ENCODE measurements at regions not wholly inside any gene's neighbourhood (a gene's known extent, or its start where the extent isn't known, plus 50 kb on each side); places are given as distances from the start of the nearest gene placed in this dataset.

DNA sequence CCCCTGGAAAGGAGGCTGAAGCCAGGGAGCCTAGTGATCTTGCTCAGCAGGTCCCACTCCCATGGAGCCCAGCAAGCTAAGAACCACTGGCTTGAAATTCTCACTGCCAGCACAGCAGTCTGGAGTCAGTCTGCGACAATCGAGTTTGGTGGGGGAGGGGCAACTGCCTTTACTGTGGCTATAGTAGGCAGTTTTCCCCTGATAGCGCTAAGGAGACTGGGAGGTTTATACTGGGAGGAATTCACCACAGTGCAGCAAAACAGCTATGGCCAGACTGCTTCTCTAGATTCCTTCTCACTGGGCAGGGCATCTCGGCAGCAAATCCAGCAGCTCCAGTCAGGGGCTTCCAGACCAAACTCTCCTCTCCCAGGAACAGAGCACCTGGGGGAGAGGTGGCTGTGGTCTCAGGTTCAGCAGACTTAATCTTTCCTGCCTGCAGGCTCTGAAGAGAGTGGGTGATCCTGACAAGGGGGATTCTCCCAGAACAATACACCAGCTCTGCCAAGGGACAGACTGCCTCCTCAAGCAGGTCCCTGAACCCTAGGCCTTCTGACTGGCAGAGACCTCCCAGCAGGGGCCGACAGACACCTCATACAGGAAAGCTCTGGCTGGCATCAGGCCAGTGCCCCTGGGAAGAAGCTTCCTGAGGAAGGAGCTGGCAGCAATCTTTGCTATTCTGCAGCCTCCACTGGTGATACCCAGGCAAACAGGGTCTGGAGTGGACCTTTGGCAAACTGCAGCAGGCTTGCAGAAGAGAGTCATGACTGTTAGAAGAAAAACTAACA, 548.5 kb upstream of the NEGR1 start:
- DNase-seq (ENCODE audit: low read depth) = no peak

DNA sequence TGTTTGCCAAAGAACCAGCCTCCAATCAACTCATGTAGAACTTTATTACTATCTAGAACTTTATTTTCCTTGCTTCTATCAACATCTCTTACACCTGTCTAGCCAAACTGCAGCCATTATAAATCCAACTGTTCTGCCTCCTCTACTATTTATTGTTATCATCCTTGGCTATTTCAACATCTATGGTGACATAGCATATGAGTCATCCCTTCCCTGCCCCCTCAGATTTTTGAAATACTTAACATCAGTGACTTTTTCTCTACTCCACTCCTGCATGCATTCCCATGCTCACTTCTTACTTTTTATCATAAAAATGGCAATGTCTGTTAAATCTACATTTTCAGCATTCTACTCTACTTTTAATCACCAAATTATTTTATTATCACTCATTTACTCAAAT, 544.9 kb upstream of the NEGR1 start:
- no peak for DNase-seq (ENCODE audit: low read depth)

DNA sequence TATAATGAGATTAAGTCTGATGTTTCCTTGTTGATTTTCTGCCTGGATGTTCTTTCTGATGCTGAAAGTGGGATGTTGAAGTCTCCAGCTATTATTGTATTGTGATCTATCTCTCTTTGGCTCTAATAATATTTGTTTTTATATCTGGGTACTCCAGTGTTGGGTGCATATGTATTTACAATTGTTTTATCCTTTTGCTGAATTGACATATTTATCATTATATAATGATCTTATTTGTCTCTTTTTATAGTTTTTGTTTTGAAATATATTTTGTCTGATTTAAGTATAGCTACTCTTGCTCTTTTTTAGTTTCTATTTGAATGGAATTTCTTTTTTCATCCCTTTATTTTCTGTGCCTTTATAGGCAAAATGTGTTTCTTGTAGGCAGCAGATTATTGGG, 522.2 kb upstream of the NEGR1 start:
- DNase-seq (ENCODE audit: low read depth) = no peak

DNA sequence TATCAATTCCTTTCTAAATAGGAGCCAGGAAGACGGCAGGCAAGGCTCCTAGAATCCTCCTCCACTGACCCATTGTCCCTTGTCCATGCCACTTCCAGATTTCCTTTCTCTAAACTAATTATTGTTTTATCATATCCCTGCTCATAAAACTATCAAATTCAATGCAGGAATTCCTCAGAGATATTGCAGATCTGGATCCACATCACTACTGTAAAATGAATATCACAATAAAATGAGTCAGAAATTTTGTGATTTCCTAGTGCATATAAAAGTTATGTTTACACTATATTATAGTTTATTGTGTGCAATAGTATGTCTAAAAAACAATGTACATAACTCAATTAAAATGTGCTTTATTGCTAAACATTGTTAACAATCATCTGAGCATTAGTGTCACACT, 498.7 kb upstream of the NEGR1 start:
- no peak for DNase-seq (ENCODE audit: low read depth)

DNA sequence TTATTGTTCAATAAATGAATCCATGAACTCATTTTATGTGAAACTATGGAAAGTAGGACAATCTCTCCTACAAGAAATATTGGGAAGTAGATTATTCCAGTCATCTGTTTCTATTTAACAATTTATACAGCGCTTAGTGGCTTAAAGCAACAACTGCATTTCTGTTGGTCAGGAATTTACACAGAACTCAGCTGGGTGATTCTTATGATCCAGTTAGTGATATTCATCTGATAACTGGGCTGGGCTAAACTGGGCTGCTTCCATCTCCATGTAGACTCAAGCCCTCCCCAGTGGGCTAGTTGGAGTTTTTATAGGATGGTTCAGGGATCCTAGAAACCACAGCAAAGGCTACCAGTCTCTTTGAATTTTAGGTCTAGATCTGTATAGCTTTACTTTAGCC, 497.9 kb upstream of the NEGR1 start:
- DNase-seq (ENCODE audit: low read depth) = no peak

DNA sequence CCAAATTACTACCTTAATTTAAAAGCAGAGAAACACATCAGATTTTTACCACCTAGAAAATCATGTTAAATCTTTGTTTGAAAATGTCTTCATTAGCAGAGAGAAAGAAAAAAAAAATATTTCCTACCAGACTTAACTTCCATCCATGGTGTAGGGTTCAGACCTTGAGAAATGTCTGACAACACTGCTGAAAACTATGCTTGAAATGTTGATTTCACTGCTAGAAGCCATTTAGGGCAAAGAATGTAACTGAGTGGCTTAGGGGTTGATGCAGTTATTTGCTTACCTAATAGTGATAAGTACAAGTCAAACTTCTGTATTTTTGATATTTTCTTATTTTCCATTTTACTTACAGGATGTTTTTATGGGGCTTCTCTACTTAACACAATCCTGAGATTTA, 495.6 kb upstream of the NEGR1 start:
- no peak for DNase-seq (ENCODE audit: low read depth)

DNA sequence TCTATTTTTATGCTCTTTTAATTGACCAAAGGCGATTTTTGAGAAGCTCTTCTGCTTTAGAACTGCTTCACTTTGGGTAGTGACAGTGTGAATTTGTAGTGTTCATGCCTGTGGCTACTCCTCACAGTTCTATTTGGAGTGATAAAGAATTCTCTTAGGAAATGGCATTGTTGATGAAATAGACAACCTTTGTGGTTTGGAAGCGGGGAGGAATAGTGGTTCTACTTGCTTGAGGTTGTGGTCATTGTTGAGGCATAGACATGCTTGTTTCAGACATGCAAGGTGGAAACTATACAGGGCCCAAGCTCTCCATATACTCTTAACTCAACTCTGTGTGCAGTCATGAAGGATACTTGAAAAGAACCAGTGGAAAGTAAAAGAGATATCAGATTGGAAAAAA, 481.1 kb upstream of the NEGR1 start:
- DNase-seq (ENCODE audit: low read depth) = no peak

DNA sequence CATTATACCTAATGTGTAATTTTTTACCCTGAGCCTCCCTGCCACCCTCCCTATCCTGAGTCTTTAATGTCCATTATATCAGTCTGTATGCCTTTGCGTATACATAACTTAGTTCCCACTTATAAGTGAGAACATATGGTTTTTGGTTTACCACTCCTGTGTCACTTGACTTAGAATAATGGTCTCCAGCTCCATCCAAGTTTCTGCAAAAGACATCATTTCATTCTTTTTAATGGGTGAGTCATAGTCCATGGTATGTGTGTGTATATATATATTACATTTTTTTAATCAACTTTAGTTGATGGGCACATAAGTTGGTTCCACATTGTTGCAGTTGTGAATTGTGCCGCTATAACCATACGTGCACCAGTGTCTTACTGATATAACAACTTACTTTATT, 477.1 kb upstream of the NEGR1 start:
- no peak for DNase-seq (ENCODE audit: low read depth)

DNA sequence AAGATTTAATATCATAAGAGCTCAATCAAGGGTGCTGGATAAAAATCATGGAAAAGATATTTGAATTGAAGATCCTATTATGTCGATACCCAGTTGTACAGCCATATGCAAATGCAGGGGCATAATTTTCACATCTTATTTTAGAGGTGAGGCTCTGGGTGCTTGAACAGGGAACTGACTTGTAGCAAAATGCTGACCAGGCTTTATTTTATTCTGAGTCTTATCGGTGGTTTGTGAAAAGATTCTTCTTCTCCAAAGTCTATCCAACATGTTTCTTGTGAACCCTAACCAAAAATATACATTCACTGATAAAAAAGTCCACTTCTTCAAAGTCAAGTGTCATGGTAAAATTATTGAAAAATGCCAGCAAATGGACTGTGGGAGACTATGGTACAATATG, 475.5 kb upstream of the NEGR1 start:
- no peak for DNase-seq (ENCODE audit: low read depth)

DNA sequence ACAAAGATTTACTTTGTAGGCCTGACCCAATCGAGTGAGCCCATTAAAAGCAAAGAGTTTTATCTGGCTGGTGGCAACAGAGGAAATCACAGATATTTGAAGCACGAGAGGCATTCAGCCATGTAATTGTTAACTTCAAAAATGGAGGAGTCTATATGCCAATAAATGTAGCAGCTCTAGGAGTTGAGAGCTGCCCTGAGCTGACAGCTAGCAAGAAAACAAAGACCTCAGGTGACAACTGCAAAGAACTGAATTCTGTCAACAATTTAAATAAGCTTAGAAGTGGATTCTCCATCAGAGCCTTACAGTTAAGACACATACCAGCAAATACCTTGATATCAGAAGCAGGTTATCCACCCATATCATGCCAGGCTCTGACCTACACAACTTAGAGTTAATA, 463.1 kb upstream of the NEGR1 start:
- no peak for DNase-seq (ENCODE audit: low read depth)

DNA sequence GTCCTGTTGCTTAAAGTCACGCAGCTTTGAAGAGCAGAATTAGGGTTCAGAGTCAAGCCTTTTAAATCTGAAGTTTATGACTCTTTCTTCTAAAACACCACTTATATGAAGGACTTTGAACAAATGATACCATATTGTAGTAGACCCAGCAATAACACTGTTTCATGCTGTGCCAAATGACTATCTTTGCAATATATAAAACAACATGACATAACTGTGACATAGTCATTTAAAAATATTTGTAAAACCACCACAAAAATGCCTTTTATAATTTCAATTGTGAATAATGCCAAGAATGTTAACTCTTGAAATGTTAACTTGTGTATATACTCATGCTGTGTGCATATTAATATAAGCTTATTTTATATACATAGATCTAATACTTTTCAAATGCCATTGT, 452.1 kb upstream of the NEGR1 start:
- no peak for DNase-seq (ENCODE audit: low read depth)

DNA sequence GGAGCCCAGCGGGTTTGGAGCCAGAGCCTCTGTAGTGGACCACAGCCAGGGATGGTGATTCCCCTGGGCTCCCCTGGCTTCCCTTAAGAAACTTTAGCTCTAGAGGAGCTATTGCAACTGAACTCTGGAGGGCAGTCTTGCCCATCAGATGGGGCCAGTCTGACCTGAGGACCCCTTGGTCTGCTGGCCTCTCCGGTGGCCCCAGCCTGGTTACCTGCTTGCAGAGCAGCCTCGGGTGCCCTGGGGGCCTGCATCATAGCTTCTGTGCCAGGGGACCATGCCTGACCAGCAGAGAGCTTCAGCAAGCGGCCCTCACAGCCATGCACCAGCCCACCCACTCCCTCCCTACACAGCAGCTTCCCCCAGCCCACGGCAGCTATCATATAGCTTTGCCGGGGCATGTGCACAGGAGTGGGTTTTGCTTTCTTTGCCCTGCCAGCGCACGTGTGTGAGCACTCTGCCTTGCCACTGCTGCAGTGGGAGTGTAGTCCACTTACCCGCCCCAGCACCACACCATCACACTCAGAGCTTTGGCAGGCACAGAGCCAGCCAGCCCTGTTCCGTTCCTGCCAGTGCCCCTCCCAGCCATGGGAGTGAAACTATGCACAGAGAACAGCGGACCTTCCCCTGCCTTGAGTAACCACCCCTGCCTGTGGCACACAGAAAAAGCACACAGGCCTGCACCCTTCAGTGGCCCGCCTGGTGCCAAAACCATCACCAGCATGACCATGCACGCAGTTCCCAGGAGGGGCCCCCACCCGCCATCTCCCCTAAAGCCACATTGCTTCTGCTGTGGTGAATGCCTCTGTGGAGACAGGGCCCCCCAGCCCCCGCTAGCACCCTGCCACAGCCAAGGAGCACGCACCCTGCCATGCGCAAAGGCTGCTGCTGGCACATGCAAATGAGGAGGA, 442.9 kb upstream of the NEGR1 start:
- DNase-seq (ENCODE audit: low read depth) = no peak

DNA sequence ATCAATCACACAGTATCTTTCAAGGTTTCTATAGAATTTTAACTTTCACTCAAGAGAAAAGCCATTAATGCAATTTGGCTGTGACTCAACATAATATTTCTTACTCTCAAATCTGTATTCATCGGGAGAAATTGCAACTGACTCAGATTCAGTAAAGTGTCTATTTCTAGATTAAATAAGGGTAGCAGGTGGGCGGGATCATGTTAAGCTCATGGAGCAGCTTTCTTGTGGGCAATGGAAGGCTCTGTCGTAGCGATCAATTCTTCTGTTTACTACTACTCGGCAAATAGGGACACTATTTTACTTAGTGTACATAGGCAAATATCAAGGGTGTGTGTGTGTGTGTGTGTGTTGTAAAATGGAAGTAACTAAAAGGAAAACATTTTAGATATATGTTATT, 423.6 kb upstream of the NEGR1 start:
- DNase-seq (ENCODE audit: low read depth) = no peak

DNA sequence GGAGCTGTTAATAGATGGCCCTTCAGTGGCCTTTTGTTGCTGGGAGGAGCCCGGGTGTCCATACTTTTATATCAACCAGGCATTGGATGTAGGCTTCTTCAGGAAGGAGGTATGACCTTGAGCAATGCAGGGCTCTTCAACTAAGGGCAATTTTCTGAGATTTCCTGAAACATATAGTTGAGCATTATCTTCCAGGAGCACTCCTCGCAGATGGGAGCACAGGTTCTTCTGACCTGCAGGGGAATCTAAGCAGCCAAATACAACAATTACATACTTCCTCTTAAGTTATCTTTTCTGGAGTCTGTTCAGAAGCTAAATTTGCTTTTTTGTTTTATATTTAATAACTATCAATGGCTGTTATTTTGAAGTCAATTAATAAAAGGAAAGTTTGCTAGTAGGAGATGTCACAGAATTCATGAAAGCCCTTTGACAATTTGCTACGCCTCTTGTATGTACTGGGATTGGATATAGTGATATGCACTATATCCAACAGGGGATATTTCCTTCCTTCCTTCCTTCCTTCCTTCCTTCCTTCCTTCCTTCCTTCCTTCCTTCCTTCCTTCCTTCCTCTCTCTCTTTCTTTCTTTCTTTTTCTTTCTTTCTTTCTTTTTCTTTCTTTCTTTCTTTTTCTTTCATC, 422.6 kb upstream of the NEGR1 start:
- no peak for DNase-seq (ENCODE audit: low read depth)

DNA sequence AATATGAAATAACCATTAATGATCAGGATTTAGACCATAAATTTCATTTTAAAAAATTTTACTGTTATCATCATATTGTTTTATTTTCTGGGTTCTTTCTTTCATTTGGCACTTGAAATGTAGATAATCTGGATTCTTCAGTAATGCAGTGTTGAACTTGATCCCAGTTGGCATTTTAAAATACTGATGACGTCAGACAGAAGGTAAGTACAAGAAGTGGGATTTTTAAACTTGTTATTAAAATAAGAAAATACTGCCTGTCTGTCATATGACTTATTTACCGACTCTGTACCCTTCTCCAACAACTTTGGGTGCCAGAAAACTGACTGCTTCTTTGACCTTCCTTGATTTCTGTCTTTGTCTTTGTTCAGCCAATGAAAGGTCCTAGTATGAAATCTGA, 415.1 kb upstream of the NEGR1 start:
- no peak for DNase-seq (ENCODE audit: low read depth)

DNA sequence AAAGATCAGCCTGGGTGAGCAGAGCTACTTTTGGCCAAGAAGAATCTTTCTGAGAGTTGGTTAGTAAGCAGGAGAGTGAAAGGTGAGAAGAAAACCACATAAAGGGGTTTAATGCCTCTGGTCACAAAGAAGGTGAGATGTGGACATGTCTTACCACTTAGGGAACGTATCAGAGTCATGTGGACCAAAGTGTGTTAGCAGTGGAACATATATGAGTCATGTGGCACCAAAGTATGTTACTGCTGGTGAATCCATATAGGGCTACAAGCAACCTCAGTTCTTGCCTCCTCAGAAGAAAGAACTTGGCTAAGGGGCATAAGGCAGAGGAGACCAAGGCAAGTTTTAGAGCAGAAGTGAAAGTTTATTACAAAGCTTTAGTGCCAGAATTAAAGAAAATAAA, 411.6 kb upstream of the NEGR1 start:
- no peak for DNase-seq (ENCODE audit: low read depth)

DNA sequence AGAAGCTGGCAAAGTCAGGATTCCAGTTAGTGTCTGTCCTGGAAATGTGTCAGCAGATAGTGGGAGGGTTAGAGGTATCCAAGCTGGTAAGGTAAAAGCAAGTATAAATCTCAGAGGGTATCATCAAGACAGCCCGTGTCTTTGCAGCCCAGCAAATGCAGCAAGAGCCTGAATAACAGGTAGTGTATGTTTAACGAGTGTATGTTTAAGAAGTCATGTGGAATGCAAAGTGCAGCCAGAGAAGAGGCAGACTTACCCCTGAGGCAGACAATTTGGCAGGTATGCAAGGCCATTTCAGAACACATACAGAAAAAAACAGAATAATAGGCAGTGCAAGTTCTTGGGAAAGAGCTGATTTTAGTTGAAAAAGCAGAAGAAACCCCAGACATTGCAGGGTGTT, 411.0 kb upstream of the NEGR1 start:
- DNase-seq (ENCODE audit: low read depth) = no peak

DNA sequence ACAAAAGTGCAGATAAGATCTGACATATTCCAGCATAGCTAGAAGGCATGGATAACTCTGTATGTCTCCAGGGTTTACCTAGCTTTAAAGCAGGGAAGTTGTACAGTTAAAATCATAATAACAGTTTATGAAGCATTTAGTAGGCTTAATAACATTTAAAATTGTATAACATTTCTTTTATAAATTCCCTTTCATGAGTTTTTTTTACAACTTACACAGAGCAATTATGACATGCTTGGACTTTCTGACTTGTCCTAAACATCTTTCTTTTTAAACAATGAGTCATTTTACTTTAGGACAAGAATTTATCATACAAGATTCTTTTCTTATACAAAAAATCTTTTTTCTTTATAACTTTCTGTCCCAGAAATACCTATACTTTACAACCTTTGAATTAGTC, 408.5 kb upstream of the NEGR1 start:
- DNase-seq (ENCODE audit: low read depth) = no peak

DNA sequence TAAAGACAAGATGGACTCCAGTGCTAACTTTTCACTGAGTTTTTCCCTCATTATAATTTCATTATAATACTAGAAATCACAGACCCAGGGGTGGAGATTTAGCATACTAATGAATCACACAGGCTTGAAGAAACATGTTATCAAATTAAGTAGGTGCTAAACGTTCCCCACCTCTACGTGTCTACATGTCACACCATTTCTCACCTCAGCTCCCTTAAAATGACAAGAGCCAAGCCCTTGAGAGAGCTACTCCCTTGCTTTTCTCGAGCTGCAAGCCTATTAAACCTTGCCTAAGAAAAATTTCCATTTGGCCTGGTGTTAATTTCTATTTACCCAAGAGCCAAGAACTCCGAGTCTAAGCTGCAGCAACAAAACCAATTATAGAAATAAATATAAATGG, 396.3 kb upstream of the NEGR1 start:
- DNase-seq (ENCODE audit: low read depth) = no peak

DNA sequence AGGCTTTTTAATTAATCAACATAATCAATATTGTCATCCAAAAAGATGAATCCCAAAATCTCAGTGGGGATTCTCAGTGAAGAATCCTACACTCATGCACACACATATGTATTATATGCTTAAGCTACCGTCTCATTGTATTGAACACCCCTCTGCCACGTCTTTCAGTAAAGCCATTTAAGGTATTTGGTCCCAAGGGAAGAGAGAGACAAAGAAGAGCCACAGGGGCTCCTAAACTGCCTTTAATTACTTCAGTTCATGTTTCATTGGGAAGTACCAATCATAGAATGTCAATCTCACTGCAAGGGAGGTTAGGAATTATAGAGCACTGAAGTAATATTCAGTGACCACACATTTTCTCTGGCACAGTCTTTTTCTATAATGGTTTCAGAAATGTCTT, 388.6 kb upstream of the NEGR1 start:
- DNase-seq (ENCODE audit: low read depth) = no peak

DNA sequence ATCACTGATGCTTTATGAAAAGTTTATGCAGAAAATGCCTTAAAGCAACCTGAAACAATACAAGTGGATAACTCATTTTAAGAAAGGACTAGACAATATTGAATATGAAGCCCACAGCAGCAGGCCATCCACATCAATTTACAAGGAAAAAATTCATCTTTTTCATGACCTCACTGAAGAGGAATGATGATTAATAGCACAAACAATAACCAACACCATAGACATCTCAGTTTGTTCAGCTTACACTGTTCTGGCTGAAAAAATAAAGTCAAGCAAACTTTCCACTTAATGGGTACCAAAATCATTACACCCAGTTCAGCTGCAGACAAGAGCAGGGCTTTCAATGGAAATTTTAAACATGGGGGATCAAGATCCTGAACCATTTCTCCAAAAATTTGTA, 380.6 kb upstream of the NEGR1 start:
- no peak for DNase-seq (ENCODE audit: low read depth)

DNA sequence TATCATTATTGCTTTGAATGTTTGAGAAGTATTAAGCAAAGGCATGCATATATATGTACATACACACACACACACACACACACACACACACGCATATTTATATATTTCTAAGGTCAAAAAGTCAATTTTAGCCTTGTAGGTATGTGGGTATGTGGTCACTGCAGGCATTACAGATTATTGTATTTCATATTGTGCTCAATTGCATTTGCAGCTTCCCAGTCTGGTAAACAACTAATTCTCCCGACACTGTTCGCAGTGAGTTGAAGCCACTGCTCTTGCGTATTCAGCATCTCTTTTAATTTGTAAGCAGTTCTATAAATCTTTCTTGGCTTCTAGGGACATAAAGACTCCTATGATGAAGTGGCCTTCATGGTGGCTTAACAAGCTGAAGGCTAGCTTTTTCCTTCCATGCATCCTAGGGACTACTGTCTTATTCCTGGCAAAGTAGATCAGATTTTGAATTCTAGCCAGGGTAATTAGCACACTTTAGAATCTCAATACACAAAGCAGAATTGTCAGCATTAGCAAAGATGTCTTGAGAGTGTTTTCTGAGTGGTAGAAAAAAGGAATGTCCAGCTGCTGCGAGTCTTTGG, 368.6 kb upstream of the NEGR1 start:
- no peak for DNase-seq (ENCODE audit: low read depth)

All from forelimb muscle (tissue), 1 donor.